GM18909 (cell line): ENCODE measurements at regions not wholly inside any gene's neighbourhood (a gene's known extent, or its start where the extent isn't known, plus 50 kb on each side); places are given as distances from the start of the nearest gene placed in this dataset.
"Not testable (repeated sequence)": the region's sequence is repeated elsewhere in the genome, so short reads cannot be mapped to it uniquely, and the experiment has no call there.

ENCODE experiments used
- ATAC-seq: cut with Tn5 transposase; IDR thresholded peaks from one replicate; pipeline ENCODE4 v1.9.1; 2021; ENCODE audit warnings: mild to moderate bottlenecking; ENCODE audit not compliant: unreplicated experiment, poor library complexity

GRCh38 chr2:34705551-34706247 lies 1106.6 kb upstream of the FAM98A start:
- ATAC-seq, result peak; percentile 89

- no peak for ATAC-seq
Observed at GRCh38 chr2:34703292-34703691, 1104.2 kb upstream of the FAM98A start.

- not testable (repeated sequence) for ATAC-seq
Observed at GRCh38 chr2:34702391-34702790, 1103.3 kb upstream of the FAM98A start.

- not testable (repeated sequence) for ATAC-seq
Observed at GRCh38 chr2:34677591-34677990, 1078.5 kb upstream of the FAM98A start.

GRCh38 chr2:34677119-34677531 lies 1078.0 kb upstream of the FAM98A start:
- peak; percentile 48 for ATAC-seq

GRCh38 chr2:34670482-34670881 lies 1071.4 kb upstream of the FAM98A start:
- ATAC-seq, result no peak

GRCh38 chr2:34666821-34667220 lies 1067.7 kb upstream of the FAM98A start:
- ATAC-seq, result no peak

GRCh38 chr2:34664266-34664665 lies 1065.2 kb upstream of the FAM98A start:
- ATAC-seq, result no peak

GRCh38 chr2:34663314-34663713 lies 1064.2 kb upstream of the FAM98A start:
- ATAC-seq, result no peak

GRCh38 chr2:34660741-34661140 lies 1061.6 kb upstream of the FAM98A start:
- ATAC-seq, result no peak

- ATAC-seq, result peak; percentile 93
Observed at GRCh38 chr2:34656632-34657031, 1057.5 kb upstream of the FAM98A start.

- ATAC-seq, result no peak
Observed at GRCh38 chr2:34652636-34653035, 1053.5 kb upstream of the FAM98A start.

- no peak for ATAC-seq
Observed at GRCh38 chr2:34646901-34647300, 1047.8 kb upstream of the FAM98A start.

- ATAC-seq, result no peak
Observed at GRCh38 chr2:34632327-34632726, 1033.2 kb upstream of the FAM98A start.

GRCh38 chr2:34627003-34627402 lies 1027.9 kb upstream of the FAM98A start:
- ATAC-seq, result no peak

- ATAC-seq, result no peak
Observed at GRCh38 chr2:34604164-34604563, 1005.1 kb upstream of the FAM98A start.

- ATAC-seq, result no peak
Observed at GRCh38 chr2:34602262-34602661, 1003.2 kb upstream of the FAM98A start.

GRCh38 chr2:34601561-34601960 lies 1002.5 kb upstream of the FAM98A start:
- ATAC-seq, result no peak

- no peak for ATAC-seq
Observed at GRCh38 chr2:34578641-34579040, 979.5 kb upstream of the FAM98A start.

GRCh38 chr2:34570266-34570872 lies 971.3 kb upstream of the FAM98A start:
- no peak for ATAC-seq

- no peak for ATAC-seq
Observed at GRCh38 chr2:34567128-34567527, 968.0 kb upstream of the FAM98A start.

- ATAC-seq, result no peak
Observed at GRCh38 chr2:34552337-34552736, 953.2 kb upstream of the FAM98A start.
